Upper lobe of right lung (tissue), 1 donor: ENCODE measurements at regions not wholly inside any gene's neighbourhood (a gene's known extent, or its start where the extent isn't known, plus 50 kb on each side); places are given as distances from the start of the nearest gene placed in this dataset.

Experiments
- ATAC-seq: fragments of 200-7000 bp; cut with Tn5 transposase; one replicate; pipeline ENCODE4 v1.9.1; 2020; ENCODE audit warnings: mild to moderate bottlenecking, moderate library complexity
- DNase-seq: peaks from one replicate; pipeline ENCODE4 v3.0.0-alpha.2; 2020
- H3K27ac ChIP-seq: fragments of 200-600 bp; one replicate; pipeline ENCODE4 v1.8.0; 2022
- H3K27me3 ChIP-seq: fragments of 200-600 bp; one replicate; pipeline ENCODE4 v1.8.0; 2022; ENCODE audit warnings: mild to moderate bottlenecking
- H3K36me3 ChIP-seq: fragments of 200-600 bp; one replicate; pipeline ENCODE4 v1.8.0; 2022
- H3K4me1 ChIP-seq: fragments of 200-600 bp; one replicate; pipeline ENCODE4 v1.8.0; 2022
- H3K4me3 ChIP-seq: fragments of 200-600 bp; one replicate; pipeline ENCODE4 v1.8.0; 2022; ENCODE audit warnings: mild to moderate bottlenecking
- H3K9me3 ChIP-seq: fragments of 200-600 bp; one replicate; pipeline ENCODE4 v1.8.0; 2022
- intact Hi-C: fragments of 100-400 bp; cut with DNase I; formaldehyde crosslinking; loops from one replicate; pipeline ENCODE4 v1.11.0; 2022
- TF ChIP-seq, protein P1 (sequence below): fragments of 200-600 bp; IDR thresholded peaks from one replicate; pipeline ENCODE4 v1.8.0; 2022; ENCODE audit warnings: antibody characterized with exemption
- donor health status: DM: no; HTN: yes; CAD: no; lungs with severe emphysema.

DNA sequence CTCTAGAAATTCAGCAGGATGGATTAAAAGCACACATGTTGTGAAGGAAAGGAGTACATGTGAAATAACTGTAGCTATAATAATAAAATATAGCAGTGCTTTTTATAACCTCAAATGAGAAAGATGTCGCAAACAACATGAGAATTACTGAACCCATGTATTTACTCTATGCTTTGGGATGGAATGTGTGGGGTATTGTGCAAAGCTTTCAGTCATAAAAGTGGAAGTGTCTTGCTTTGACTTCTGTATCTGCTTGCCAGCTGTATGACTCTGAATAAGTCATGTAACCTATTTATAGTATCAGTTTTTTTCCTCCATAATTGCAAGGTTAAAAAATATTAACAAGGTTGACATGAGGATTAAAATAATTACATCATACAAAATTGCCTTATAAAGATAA is 519.3 kb upstream of the CADM2 start:
- no peaks in the 10 kb centered on the region for H3K9me3 ChIP-seq
- no peaks in the 10 kb centered on the region for H3K4me1 ChIP-seq
- ATAC-seq (no peak), DNase-seq (no peak)
- H3K4me3 ChIP-seq = no peak overlapping the region
- no peaks in the 10 kb centered on the region for H3K36me3 ChIP-seq
- H3K27ac ChIP-seq = no peak overlapping the region
- TF ChIP-seq, protein P1, sequence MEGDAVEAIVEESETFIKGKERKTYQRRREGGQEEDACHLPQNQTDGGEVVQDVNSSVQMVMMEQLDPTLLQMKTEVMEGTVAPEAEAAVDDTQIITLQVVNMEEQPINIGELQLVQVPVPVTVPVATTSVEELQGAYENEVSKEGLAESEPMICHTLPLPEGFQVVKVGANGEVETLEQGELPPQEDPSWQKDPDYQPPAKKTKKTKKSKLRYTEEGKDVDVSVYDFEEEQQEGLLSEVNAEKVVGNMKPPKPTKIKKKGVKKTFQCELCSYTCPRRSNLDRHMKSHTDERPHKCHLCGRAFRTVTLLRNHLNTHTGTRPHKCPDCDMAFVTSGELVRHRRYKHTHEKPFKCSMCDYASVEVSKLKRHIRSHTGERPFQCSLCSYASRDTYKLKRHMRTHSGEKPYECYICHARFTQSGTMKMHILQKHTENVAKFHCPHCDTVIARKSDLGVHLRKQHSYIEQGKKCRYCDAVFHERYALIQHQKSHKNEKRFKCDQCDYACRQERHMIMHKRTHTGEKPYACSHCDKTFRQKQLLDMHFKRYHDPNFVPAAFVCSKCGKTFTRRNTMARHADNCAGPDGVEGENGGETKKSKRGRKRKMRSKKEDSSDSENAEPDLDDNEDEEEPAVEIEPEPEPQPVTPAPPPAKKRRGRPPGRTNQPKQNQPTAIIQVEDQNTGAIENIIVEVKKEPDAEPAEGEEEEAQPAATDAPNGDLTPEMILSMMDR = no peak
- no peaks in the 10 kb centered on the region for H3K27me3 ChIP-seq
- intact Hi-C loops = no loop called here

DNA sequence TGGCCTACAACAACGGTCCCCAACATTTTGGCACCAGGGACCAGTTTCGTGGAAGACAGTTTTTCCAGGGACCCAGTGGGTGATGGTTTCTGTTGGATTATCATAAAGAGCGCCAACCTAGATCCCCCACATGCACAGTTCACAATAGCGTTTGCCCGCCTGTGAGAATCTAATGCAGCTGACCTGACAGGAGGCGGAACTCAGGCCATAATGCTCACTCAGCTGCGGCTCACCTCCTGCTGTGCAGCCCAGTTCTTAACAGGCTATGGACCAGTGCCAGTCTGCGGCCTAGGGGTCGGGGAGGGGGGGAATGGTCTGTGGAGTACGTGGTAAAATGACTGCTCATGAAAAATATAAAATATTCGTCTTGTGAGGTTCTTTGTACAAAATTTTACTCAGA is 518.5 kb upstream of the CADM2 start:
- Histone ChIP-seq H3K4me1 (no peaks in the 10 kb centered on the region), H3K27ac (no peak overlapping the region), H3K36me3 (no peaks in the 10 kb centered on the region), H3K27me3 (no peaks in the 10 kb centered on the region), H3K9me3 (no peaks in the 10 kb centered on the region), H3K4me3 (no peak overlapping the region)
- ATAC-seq = no peak
- intact Hi-C loops = no loop called here
- DNase-seq = no peak
- TF ChIP-seq, protein P1 = no peak

DNA sequence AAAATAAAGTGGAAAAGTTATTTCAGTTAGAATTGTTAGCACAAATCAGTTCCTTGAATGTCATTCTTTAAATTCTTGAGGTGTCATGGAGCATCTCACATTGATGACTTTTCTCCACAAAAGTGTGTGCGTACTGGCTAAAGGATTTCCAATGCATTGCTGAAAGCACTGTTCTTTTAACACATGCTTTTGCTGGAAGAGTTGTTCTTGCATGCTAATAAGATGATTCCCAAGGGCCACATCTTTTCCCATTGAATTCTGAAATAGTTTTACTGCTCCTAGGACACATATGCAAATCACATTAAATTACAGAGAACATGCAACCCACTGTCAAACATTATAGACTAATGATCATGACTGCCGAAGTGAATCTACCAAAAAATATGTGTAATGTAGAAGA is 516.3 kb upstream of the CADM2 start:
- DNase-seq (no peak), ATAC-seq (no peak)
- Histone ChIP-seq H3K4me3 (no peak overlapping the region), H3K27me3 (no peaks in the 10 kb centered on the region), H3K27ac (no peak overlapping the region), H3K36me3 (no peaks in the 10 kb centered on the region), H3K4me1 (no peaks in the 10 kb centered on the region), H3K9me3 (no peaks in the 10 kb centered on the region)
- intact Hi-C loops = no loop called here
- TF ChIP-seq, protein P1 = no peak

DNA sequence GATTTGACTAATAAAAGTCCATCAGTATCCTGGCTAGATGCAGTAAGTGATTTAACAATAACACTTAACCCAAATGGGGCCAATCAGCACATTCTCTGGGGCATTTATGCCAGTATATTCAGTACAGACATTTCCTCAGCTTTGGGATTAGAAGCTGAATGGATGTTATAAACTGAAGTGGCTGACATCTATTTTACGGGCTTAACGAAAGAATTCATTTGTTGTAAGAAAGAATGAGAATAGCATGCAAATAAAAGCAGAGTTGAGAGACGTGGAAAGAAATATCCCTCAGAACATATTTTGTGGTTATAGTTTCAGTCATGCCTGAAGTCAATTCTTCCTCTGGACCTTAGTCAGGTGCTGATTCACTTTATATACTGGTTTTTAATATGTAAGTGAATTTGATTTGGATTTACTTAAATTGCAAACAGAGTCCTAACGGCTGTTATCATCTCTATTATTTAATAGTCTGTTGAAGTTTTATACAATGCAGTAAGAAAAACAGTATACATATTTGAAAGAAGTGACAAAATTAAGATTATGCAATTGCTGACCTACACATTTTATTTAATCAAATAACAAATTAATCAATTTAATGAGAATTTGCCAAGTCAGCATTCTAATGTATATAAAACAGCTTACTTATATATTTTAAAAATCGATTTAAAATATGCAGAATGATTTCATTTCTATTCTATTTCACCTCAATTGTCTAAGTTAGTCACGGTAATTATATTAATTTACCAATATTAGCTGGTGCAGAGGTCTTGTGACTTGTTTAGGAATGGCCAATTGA is 513.9 kb upstream of the CADM2 start:
- ATAC-seq (no peak), DNase-seq (no peak)
- TF ChIP-seq, protein P1 = no peak

DNA sequence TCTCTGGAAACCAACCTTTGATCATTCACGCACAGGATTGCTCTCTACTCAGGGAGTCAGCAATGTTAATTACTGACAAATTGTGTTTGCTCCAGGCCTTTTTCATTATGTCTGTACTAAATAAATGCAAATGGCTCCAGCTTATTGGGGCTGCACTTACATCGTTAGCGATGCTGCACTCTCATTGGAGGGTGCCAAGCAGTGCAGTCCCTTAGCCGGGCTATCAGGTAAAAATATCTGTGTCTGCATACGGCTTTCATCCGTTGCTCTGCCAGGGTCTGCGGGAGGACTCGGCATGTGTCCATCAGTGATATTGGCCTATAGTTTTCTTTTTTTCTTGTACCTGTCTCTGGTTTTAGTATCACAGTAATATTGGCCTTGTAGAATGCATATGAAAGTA is 471.5 kb upstream of the CADM2 start:
- no peak for DNase-seq
- Histone ChIP-seq H3K4me3 (no peak overlapping the region), H3K27ac (no peak overlapping the region), H3K27me3 (no peaks in the 10 kb centered on the region), H3K4me1 (no peaks in the 10 kb centered on the region), H3K9me3 (peaks cover 7% of the 10 kb centered on the region), H3K36me3 (no peaks in the 10 kb centered on the region)
- intact Hi-C loops = no loop called here
- TF ChIP-seq, protein P1 = no peak
- no peak for ATAC-seq

More for the DNA sequence above, 513.9 kb upstream of the CADM2 start:
- intact Hi-C loops = no loop called here
- H3K27ac ChIP-seq = no peak overlapping the region
- no peaks in the 10 kb centered on the region for H3K9me3 ChIP-seq
- H3K27me3 ChIP-seq = no peaks in the 10 kb centered on the region
- H3K4me3 ChIP-seq = no peak overlapping the region
- no peaks in the 10 kb centered on the region for H3K36me3 ChIP-seq
- no peaks in the 10 kb centered on the region for H3K4me1 ChIP-seq

DNA sequence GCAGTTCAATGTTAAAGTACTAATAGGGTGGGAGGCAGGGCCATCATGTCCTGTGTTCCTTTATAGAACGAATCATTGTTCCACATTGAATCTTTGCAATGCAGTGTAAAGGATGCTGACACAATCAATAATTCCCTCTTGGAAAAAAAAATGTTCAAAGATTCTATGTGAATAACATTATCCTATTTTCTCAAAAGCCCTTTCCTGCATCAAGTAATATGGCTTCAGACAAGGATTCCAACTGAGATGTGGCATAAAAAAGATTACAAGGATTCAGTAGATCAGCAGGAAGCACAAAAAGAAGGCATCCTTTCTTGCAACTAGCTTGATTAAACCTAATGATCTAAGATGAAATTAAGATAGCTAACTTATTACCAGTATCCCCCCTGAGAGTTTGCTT is 454.0 kb upstream of the CADM2 start:
- H3K36me3 ChIP-seq = no peaks in the 10 kb centered on the region
- H3K27me3 ChIP-seq = no peaks in the 10 kb centered on the region
- no peak overlapping the region for H3K4me3 ChIP-seq
- no peak for DNase-seq
- H3K27ac ChIP-seq = no peak overlapping the region
- H3K4me1 ChIP-seq = no peaks in the 10 kb centered on the region
- ATAC-seq = no peak
- TF ChIP-seq, protein P1 = no peak
- no peaks in the 10 kb centered on the region for H3K9me3 ChIP-seq
- intact Hi-C loops = no loop called here
